T-cell (primary cell): ENCODE measurements at regions not wholly inside any gene's neighbourhood (a gene's known extent, or its start where the extent isn't known, plus 50 kb on each side); places are given as distances from the start of the nearest gene placed in this dataset.

Experiments used
- ATAC-seq, 4 experiments: fragments of 200-7000 bp in 3 of 4; fragments of 150-1000 bp in 1 of 4; cut with Tn5 transposase; replicated peaks in 1 of 4; 1 replicate in 3 of 4; 2 replicates in 1 of 4; pipeline ENCODE4 v1.10.0; 2021; ENCODE audit warnings: moderate library complexity in 3 of 4, mild to moderate bottlenecking in 2 of 4, moderate number of reproducible peaks in 1 of 4
- CTCF ChIA-PET, 2 donors: fragments of 300-600 bp; sonication (Branson Sonifier 250); formaldehyde crosslinking; loops; one replicate each; lab custom pipeline; 2022; ENCODE audit warnings: antibody characterized with exemption in 2 of 2; lab: Charles Lee
- POLR2A ChIA-PET, 2 donors: fragments of 300-600 bp; sonication (Branson Sonifier 250); formaldehyde crosslinking; loops; one replicate each; lab custom pipeline; 2022; ENCODE audit warnings: antibody characterized with exemption in 2 of 2; lab: Charles Lee
- DNase-seq, 35 experiments: peaks; one replicate each; pipeline versions ENCODE4 v3.0.0 to v3.0.0-alpha.2; 2013 to 2023
- H3K27ac ChIP-seq: one replicate; pipeline ENCODE4 v1.5.1; 2013; ENCODE audit warnings: low read length
- H3K27me3 ChIP-seq, 2 experiments: replicated peaks in 1 of 2; 1 replicate in 1 of 2; 2 replicates in 1 of 2; pipeline versions ENCODE4 v1.6.1 to v1.7.0; 2013; ENCODE audit warnings: low read length in 1 of 2, mixed read lengths in 1 of 2; ENCODE audit not compliant: control insufficient read depth in 2 of 2, insufficient read depth in 2 of 2; ENCODE audit errors: extremely low read depth in 1 of 2
- H3K36me3 ChIP-seq, 2 donors: 1 replicate in 1 of 2; 2 replicates in 1 of 2; pipeline versions ENCODE4 v1.6.1 to v1.7.0; 2013; ENCODE audit warnings: low read length in 1 of 2; ENCODE audit not compliant: control insufficient read depth in 2 of 2, insufficient read depth in 1 of 2; ENCODE audit errors: extremely low read depth in 1 of 2
- H3K4me1 ChIP-seq, 2 experiments: 1 replicate in 1 of 2; 2 replicates in 1 of 2; pipeline versions ENCODE4 v1.6.1 to v1.7.0; 2013; ENCODE audit warnings: low read length in 2 of 2, mixed read lengths in 1 of 2; ENCODE audit not compliant: insufficient read depth in 2 of 2, control insufficient read depth in 1 of 2; ENCODE audit errors: extremely low read depth in 1 of 2
- H3K4me3 ChIP-seq, 2 donors: 1 replicate in 1 of 2; 2 replicates in 1 of 2; pipeline versions ENCODE4 v1.5.1 to v1.7.0; 2013; ENCODE audit warnings: mild to moderate bottlenecking in 2 of 2, low read length in 1 of 2, moderate library complexity in 1 of 2; ENCODE audit not compliant: control insufficient read depth in 1 of 2; ENCODE audit errors: extremely low read depth in 1 of 2
- H3K9me3 ChIP-seq: 2 replicates; pipeline ENCODE4 v1.7.0; 2013
- H3K27ac Mint-ChIP-seq, 2 donors: one replicate each; pipeline ENCODE4 v1.8.0; 2020 to 2021; ENCODE audit warnings: mild to moderate bottlenecking in 2 of 2, mixed read lengths in 2 of 2
- H3K27me3 Mint-ChIP-seq, 2 donors: one replicate each; pipeline ENCODE4 v1.8.0; 2021 to 2022; ENCODE audit warnings: mixed read lengths in 2 of 2
- H3K36me3 Mint-ChIP-seq: one replicate; pipeline ENCODE4 v1.8.0; 2021; ENCODE audit warnings: mixed read lengths
- H3K4me1 Mint-ChIP-seq, 3 donors: one replicate each; pipeline ENCODE4 v1.8.0; 2020 to 2022; ENCODE audit warnings: mixed read lengths in 3 of 3, mild to moderate bottlenecking in 1 of 3
- H3K4me3 Mint-ChIP-seq, 3 donors: one replicate each; pipeline ENCODE4 v1.8.0; 2020 to 2022; ENCODE audit warnings: mild to moderate bottlenecking in 3 of 3, mixed read lengths in 3 of 3, moderate library complexity in 3 of 3
- H3K9me3 Mint-ChIP-seq, 3 donors: one replicate each; pipeline ENCODE4 v1.8.0; 2020 to 2022; ENCODE audit warnings: mixed read lengths in 3 of 3
- WGBS: methylation state at CpG from one replicate; pipeline ENCODE4 v1.1.5; 2013; ENCODE audit warnings: missing lambda C conversion rate; ENCODE audit not compliant: insufficient coverage; 5-methylcytosine and 5-hydroxymethylcytosine counted together

DNA sequence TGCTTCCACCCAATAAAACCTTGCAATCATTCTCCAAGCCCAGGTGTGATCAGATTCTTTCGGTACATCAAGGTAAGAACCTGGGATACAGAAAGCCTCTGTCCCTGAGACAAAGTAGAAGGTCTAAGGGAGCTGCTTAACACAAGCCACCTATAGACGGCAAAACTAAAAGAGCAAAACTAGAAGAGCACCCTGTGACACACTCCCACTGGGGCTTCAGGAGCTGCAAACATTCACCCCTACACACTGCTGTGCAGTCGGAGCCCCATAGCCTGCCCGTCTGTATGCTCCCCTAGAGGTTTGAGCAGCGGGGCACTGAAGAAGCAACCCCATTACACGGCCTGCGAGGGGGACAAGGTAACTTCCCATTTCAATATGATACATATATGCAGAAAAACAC is 179.6 kb upstream of the CDH9 start:
- Histone ChIP-seq H3K27ac (no peak overlapping the region), H3K4me1 (no peaks in the 10 kb centered on the region), H3K4me3 (no peak overlapping the region), H3K9me3 (no peaks in the 10 kb centered on the region), H3K27me3 (no peaks in the 10 kb centered on the region), H3K36me3 (no peaks in the 10 kb centered on the region)
- Mint-ChIP-seq H3K4me3 (no peak overlapping the region), H3K27ac (no peak overlapping the region), H3K4me1 (no peaks in the 10 kb centered on the region), H3K27me3 (no peaks in the 10 kb centered on the region), H3K9me3 (peaks cover 4 to 30% (median 18%) of the 10 kb centered on the region in 3 donors), H3K36me3 (no peaks in the 10 kb centered on the region)
- no peak for DNase-seq
- ChIA-PET POLR2A (no interaction called here), CTCF (no interaction called here)
- ATAC-seq = no peak
- 100% methylated on average over 3 of the region's 7 CpGs for WGBS

DNA sequence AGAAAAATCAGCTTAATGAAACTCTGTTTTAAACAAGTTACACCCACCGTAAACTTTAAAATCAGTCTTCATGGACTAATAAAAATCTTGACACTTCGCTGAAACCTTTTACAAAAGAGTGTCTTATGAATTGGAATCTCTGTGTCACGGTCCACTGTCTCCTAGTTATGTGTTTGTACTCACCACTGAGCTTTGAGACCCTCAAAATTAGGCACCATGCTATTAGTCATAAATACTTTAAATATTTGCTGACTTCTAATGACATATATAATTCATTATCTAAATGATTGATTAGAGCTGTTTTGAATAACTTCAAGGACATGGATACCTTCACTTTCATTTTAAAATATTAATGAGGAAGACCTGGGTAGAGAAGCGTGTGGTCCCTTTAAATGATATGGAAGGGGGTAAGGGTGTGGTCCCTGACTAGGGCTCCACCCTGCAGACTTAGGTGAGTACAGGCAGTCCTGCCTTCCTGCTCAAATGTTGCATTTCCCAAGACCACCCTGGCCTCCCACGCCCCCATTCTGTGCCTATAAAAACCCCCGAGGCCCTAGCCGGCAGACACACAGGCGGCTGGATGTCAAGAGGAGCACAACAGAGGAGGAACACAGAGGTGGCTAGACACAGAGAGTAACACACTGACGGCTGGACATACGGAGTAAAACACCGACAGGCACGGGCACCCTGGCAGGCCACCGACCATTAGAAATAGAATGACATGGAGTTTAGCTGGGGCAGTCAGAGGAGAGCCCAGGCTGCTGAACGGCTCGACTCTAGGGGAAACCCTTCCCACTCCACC is 179.0 kb upstream of the CDH9 start:
- DNase-seq = no peak
- Histone ChIP-seq H3K4me1 (no peaks in the 10 kb centered on the region), H3K27ac (no peak overlapping the region), H3K27me3 (no peaks in the 10 kb centered on the region), H3K4me3 (peak overlapping the region in 1 of 2 donors; percentile 6), H3K36me3 (no peaks in the 10 kb centered on the region), H3K9me3 (no peaks in the 10 kb centered on the region)
- Mint-ChIP-seq H3K4me3 (no peak overlapping the region), H3K36me3 (no peaks in the 10 kb centered on the region), H3K4me1 (no peaks in the 10 kb centered on the region), H3K9me3 (peaks cover 4 to 25% (median 18%) of the 10 kb centered on the region in 3 donors), H3K27ac (no peak overlapping the region), H3K27me3 (no peaks in the 10 kb centered on the region)
- POLR2A ChIA-PET = no interaction called here
- ATAC-seq = no peak
- 92% methylated on average over 5 of the region's 15 CpGs for WGBS
- CTCF ChIA-PET = no interaction called here

DNA sequence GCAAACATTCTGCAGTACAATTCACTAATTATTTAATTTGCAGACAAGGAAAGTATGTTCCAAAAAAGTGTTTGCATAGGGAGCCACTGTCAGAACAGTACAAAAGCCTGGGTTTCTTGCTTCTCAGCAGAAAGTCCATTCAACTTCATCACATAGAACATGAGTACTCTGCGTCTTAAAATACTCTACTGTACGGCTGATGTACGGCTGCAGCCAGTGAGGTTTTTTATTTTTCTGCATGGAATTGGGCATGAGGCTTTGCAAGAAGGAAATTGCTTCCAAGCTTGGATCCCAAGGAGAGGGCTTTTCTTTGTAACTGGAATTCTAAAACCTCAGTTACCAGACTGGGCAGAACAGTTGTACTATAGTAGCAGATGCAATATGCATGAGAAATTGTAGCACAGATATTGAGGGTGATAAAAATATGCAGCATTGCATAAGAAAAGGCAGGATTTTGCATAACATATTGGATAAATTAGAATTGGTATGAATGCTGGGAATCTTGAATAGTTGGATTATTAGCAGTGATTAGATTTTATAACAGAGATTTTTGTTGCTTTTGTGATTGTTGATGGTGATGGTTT is 178.1 kb upstream of the CDH9 start:
- 100% methylated on average over 1 of the region's 3 CpGs for WGBS
- Histone ChIP-seq H3K27me3 (no peaks in the 10 kb centered on the region), H3K9me3 (no peaks in the 10 kb centered on the region), H3K4me3 (no peak overlapping the region), H3K4me1 (no peaks in the 10 kb centered on the region), H3K27ac (no peak overlapping the region), H3K36me3 (no peaks in the 10 kb centered on the region)
- H3K36me3 Mint-ChIP-seq = no peaks in the 10 kb centered on the region
- ATAC-seq (no peak), DNase-seq (no peak)
- ChIA-PET CTCF (no interaction called here), POLR2A (no interaction called here)
- H3K9me3 Mint-ChIP-seq = peaks cover 4 to 16% (median 12%) of the 10 kb centered on the region in 3 donors
- H3K4me3 Mint-ChIP-seq = no peak overlapping the region
- H3K4me1 Mint-ChIP-seq = no peaks in the 10 kb centered on the region
- H3K27ac Mint-ChIP-seq = no peak overlapping the region
- H3K27me3 Mint-ChIP-seq = no peaks in the 10 kb centered on the region

DNA sequence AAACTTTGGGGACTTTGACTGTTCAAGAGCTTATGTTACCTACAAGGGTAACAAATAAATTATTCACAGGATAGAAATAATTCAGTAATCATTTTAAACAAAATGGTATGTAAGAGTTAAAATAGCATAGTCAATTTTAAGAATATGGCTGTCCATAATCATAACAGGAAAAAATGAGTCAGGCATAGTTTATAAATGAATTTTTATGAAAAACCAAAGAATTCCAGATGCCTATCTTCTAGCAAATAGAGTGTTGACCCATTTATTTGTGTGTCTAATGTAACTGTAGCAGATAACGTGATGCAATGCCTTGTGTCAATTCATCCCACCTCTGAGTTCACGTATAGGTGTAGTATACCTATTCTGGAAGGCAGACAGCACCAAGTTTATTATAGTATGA is 169.7 kb upstream of the CDH9 start:
- Mint-ChIP-seq H3K27me3 (no peaks in the 10 kb centered on the region), H3K36me3 (no peaks in the 10 kb centered on the region), H3K4me3 (no peak overlapping the region), H3K4me1 (no peaks in the 10 kb centered on the region), H3K9me3 (peaks cover 7 to 27% (median 16%) of the 10 kb centered on the region in 3 donors), H3K27ac (no peak overlapping the region)
- H3K27me3 ChIP-seq = no peaks in the 10 kb centered on the region
- no peak overlapping the region for H3K27ac ChIP-seq
- H3K36me3 ChIP-seq = no peaks in the 10 kb centered on the region
- ATAC-seq = no peak
- 100% methylated on average over 1 of the region's 2 CpGs for WGBS
- POLR2A ChIA-PET = no interaction called here
- no peak overlapping the region for H3K4me3 ChIP-seq
- CTCF ChIA-PET = no interaction called here
- no peak for DNase-seq
- no peaks in the 10 kb centered on the region for H3K9me3 ChIP-seq
- H3K4me1 ChIP-seq = no peaks in the 10 kb centered on the region

DNA sequence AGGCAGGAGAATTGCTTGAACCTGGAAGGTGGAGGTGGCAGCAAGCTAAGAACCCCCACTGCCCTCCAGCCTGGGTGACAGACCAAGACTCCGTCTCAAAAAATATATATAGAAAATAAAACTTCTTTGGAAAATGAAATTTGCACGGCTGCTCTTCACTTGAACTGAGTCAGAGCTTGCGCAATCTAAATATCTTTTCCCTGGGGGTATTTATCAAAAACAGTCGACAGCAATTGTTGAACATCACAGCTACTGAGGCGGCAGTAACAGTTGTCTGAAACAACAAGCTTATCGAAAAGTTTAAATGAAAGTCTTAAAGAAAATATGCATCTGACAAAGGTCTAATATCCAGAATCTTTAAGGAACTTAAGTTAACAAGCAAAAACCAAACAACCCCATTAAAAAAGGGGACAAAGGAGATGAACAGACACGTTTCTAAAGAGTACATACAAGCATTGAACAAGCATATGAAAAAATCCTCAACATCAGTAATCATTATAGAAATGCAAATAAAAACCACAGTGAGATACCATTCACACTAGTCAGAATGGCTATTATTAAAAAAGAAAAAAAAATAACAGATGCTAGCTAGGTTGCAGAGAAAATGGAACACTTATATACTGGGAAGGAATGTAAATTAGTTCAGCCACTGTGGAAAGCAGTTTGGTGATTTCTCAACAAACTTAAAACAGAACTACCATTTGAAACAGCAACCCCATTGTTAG is 153.6 kb upstream of the CDH9 start:
- ChIA-PET CTCF (interaction anchor here in 1 of 2 donors (0.7 kb wide), 1 partner anchor 8 kb away, joined by 3 read pairs; no protein-coding TSS in a partner anchor), POLR2A (no interaction called here)
- Histone ChIP-seq H3K4me1 (no peaks in the 10 kb centered on the region), H3K27ac (no peak overlapping the region), H3K9me3 (no peaks in the 10 kb centered on the region), H3K36me3 (no peaks in the 10 kb centered on the region), H3K4me3 (no peak overlapping the region), H3K27me3 (no peaks in the 10 kb centered on the region)
- no peaks in the 10 kb centered on the region for H3K36me3 Mint-ChIP-seq
- peaks cover 13 to 16% (median 15%) of the 10 kb centered on the region in 3 donors for H3K9me3 Mint-ChIP-seq
- H3K4me1 Mint-ChIP-seq = no peaks in the 10 kb centered on the region
- no peak overlapping the region for H3K27ac Mint-ChIP-seq
- ATAC-seq (no peak), DNase-seq (no peak)
- WGBS = 95% methylated on average over 4 of the region's 7 CpGs
- no peaks in the 10 kb centered on the region for H3K27me3 Mint-ChIP-seq
- no peak overlapping the region for H3K4me3 Mint-ChIP-seq

DNA sequence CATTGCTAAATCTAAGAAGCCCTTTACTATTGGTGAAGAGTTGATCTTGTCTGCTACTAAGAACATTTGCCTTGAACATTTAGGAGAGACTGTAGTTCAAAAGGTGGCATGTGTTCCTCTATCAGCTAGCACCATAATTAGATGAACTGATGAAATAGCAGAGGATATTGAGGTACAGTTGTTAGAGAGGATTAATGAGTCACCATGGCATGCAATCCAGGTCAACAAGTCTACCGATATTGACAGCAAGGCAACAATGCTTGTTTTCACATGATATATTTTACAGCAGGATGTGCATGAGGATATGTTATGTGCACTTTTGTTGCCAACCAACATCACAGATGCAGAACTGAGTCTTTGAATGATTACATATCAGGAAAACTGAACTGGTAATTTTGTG is 134.3 kb upstream of the CDH9 start:
- H3K4me1 Mint-ChIP-seq = no peaks in the 10 kb centered on the region
- H3K36me3 ChIP-seq = no peaks in the 10 kb centered on the region
- no peak overlapping the region for H3K4me3 Mint-ChIP-seq
- H3K9me3 ChIP-seq = no peaks in the 10 kb centered on the region
- CTCF ChIA-PET = no interaction called here
- POLR2A ChIA-PET = no interaction called here
- H3K4me1 ChIP-seq = no peaks in the 10 kb centered on the region
- no peaks in the 10 kb centered on the region for H3K36me3 Mint-ChIP-seq
- H3K9me3 Mint-ChIP-seq = peaks cover 4 to 14% (median 4%) of the 10 kb centered on the region in 3 donors
- H3K4me3 ChIP-seq = no peak overlapping the region
- no peaks in the 10 kb centered on the region for H3K27me3 Mint-ChIP-seq
- DNase-seq = no peak
- WGBS = no CpG with 5 or more reads among the region's 1 CpG
- H3K27ac Mint-ChIP-seq = no peak overlapping the region
- ATAC-seq = no peak
- no peaks in the 10 kb centered on the region for H3K27me3 ChIP-seq
- no peak overlapping the region for H3K27ac ChIP-seq
